WTC11 (cell line): ENCODE measurements at regions not wholly inside any gene's neighbourhood (a gene's known extent, or its start where the extent isn't known, plus 50 kb on each side); places are given as distances from the start of the nearest gene placed in this dataset.

Experiments
- ATAC-seq: fragments of 200-7000 bp; cut with Tn5 transposase; 2 replicates; pipeline ENCODE4 v1.10.0; 2021; ENCODE audit warnings: mild to moderate bottlenecking, moderate library complexity
- CTCF ChIA-PET: fragments of 300-600 bp; sonication (Branson Sonifier 250); formaldehyde crosslinking; loops from one replicate; lab custom pipeline; 2021; ENCODE audit warnings: antibody characterized with exemption; lab: Charles Lee
- POLR2A ChIA-PET: fragments of 350-600 bp; sonication (Branson Sonifier 250); formaldehyde crosslinking; loops from one replicate; lab custom pipeline; 2021; ENCODE audit warnings: antibody characterized with exemption; lab: Charles Lee
- DNase-seq: peaks from one replicate; pipeline ENCODE4 v3.0.0; 2021; ENCODE audit warnings: low spot score
- H3K27ac Mint-ChIP-seq: 2 replicates; pipeline ENCODE4 v1.8.0; 2021; ENCODE audit warnings: mixed read lengths
- H3K27me3 Mint-ChIP-seq: 2 replicates; pipeline ENCODE4 v1.8.0; 2021; ENCODE audit warnings: low read depth, mild to moderate bottlenecking, moderate library complexity, mixed read lengths
- H3K36me3 Mint-ChIP-seq: 2 replicates; pipeline ENCODE4 v1.8.0; 2021; ENCODE audit warnings: mixed read lengths
- H3K4me1 Mint-ChIP-seq: 2 replicates; pipeline ENCODE4 v1.8.0; 2022; ENCODE audit warnings: mixed read lengths
- H3K4me3 Mint-ChIP-seq: 2 replicates; pipeline ENCODE4 v1.8.0; 2021; ENCODE audit warnings: mild to moderate bottlenecking, moderate library complexity, mixed read lengths
- H3K9me3 Mint-ChIP-seq: 2 replicates; pipeline ENCODE4 v1.8.0; 2021; ENCODE audit warnings: mixed read lengths
- ELF4 ChIP-seq: sonication (generic); formaldehyde crosslinking; IDR thresholded peaks from 2 replicates; pipeline ENCODE4 v1.8.1; 2022; ENCODE audit warnings: low read depth, mild to moderate bottlenecking, moderate library complexity, missing genetic modification reagents
- ETV6 ChIP-seq: sonication (generic); formaldehyde crosslinking; IDR thresholded peaks from 2 replicates; pipeline ENCODE4 v1.8.1; 2022; ENCODE audit warnings: mild to moderate bottlenecking, missing genetic modification reagents
- HMGA2 ChIP-seq: fragments of 250-450 bp; sonication (Bioruptor Pico); IDR thresholded peaks from 2 replicates; pipeline ENCODE4 v1.4.0; 2021; ENCODE audit warnings: mild to moderate bottlenecking, moderate library complexity
- JUN ChIP-seq: sonication (generic); formaldehyde crosslinking; IDR thresholded peaks from 2 replicates; pipeline ENCODE4 v1.8.0; 2023; ENCODE audit warnings: mild to moderate bottlenecking, missing genetic modification reagents
- KAT7 ChIP-seq: sonication (generic); formaldehyde crosslinking; IDR thresholded peaks from 2 replicates; pipeline ENCODE4 v1.8.1; 2023; ENCODE audit warnings: missing genetic modification reagents, mild to moderate bottlenecking, borderline replicate concordance
- MYBL2 ChIP-seq: sonication (generic); formaldehyde crosslinking; IDR thresholded peaks from 2 replicates; pipeline ENCODE4 v1.8.1; 2023; ENCODE audit warnings: mild to moderate bottlenecking, moderate library complexity, missing genetic modification reagents
- NFYB ChIP-seq: sonication (generic); formaldehyde crosslinking; conservative IDR thresholded peaks from 2 replicates; pipeline ENCODE4 v1.8.0; 2022; ENCODE audit warnings: low read depth, missing genetic modification reagents
- NR2C2 ChIP-seq: sonication (generic); formaldehyde crosslinking; IDR thresholded peaks from 2 replicates; pipeline ENCODE4 v1.8.0; 2022; ENCODE audit warnings: mild to moderate bottlenecking, missing genetic modification reagents
- PRRX2 ChIP-seq: fragments of 250-450 bp; sonication (Bioruptor Pico); IDR thresholded peaks from 2 replicates; pipeline ENCODE4 v1.8.0; 2021; ENCODE audit warnings: mild to moderate bottlenecking
- RORB ChIP-seq: fragments of 250-450 bp; sonication (Bioruptor Pico); IDR thresholded peaks from 2 replicates; pipeline ENCODE4 v1.9.0; 2021; ENCODE audit warnings: mild to moderate bottlenecking
- ZNF121 ChIP-seq: sonication (generic); formaldehyde crosslinking; IDR thresholded peaks from 2 replicates; pipeline ENCODE4 v1.8.0; 2023; ENCODE audit warnings: missing genetic modification reagents
- ZNF219 ChIP-seq: sonication (generic); formaldehyde crosslinking; IDR thresholded peaks from 2 replicates; pipeline ENCODE4 v1.8.0; 2023; ENCODE audit warnings: missing genetic modification reagents, mild to moderate bottlenecking, borderline replicate concordance
- ZNF396 ChIP-seq: fragments of 250-450 bp; sonication (Bioruptor Pico); IDR thresholded peaks from 2 replicates; pipeline ENCODE4 v1.8.0; 2021; ENCODE audit warnings: mild to moderate bottlenecking, moderate library complexity, borderline replicate concordance
- TF ChIP-seq, protein P1 (sequence below): sonication (generic); formaldehyde crosslinking; IDR thresholded peaks from 2 replicates; pipeline ENCODE4 v1.8.0; 2023; ENCODE audit warnings: missing genetic modification reagents
- TF ChIP-seq, protein P2 (sequence below): sonication (generic); formaldehyde crosslinking; IDR thresholded peaks from 2 replicates; pipeline ENCODE4 v1.8.1; 2023; ENCODE audit warnings: mild to moderate bottlenecking, missing genetic modification reagents, moderate library complexity
- TF ChIP-seq, protein P3 (sequence below): sonication (generic); formaldehyde crosslinking; conservative IDR thresholded peaks from 2 replicates; pipeline ENCODE4 v1.8.1; 2023; ENCODE audit warnings: mild to moderate bottlenecking, low read depth, missing genetic modification reagents, moderate library complexity
- TF ChIP-seq, protein P4 (sequence below): sonication (generic); formaldehyde crosslinking; IDR thresholded peaks from 2 replicates; pipeline ENCODE4 v1.8.1; 2023; ENCODE audit warnings: mild to moderate bottlenecking, missing genetic modification reagents
- TF ChIP-seq, protein P5 (sequence below): fragments of 250-450 bp; sonication (Bioruptor Pico); conservative IDR thresholded peaks from 2 replicates; pipeline ENCODE4 v1.9.0; 2021; ENCODE audit warnings: mild to moderate bottlenecking
- TF ChIP-seq, protein P6 (sequence below): sonication (generic); formaldehyde crosslinking; IDR thresholded peaks from 2 replicates; pipeline ENCODE4 v1.8.1; 2022; ENCODE audit warnings: low read depth, missing genetic modification reagents, borderline replicate concordance

DNA sequence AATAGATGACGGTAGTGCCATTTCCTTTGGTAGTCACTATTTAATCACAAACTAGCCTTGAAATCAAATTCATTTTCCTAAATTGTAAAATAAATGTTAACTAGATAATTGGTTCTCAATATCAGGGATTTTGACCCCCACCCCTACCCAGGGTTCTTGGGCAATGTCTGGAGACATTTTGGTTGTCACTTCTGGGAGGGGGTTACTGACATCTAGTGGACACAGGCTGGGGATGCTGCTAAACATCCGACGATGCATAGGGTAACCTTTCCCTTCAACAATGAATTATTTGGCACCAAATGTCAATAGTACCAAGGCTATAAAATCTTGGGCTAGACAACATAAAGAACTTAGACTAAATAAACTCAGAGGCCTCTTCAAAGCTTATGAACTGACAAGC, 285.8 kb upstream of the TRPC5 start (continued):
- TF ChIP-seq, protein P1, sequence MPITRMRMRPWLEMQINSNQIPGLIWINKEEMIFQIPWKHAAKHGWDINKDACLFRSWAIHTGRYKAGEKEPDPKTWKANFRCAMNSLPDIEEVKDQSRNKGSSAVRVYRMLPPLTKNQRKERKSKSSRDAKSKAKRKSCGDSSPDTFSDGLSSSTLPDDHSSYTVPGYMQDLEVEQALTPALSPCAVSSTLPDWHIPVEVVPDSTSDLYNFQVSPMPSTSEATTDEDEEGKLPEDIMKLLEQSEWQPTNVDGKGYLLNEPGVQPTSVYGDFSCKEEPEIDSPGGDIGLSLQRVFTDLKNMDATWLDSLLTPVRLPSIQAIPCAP (CRISPR knock-in tag), result no peak
- TF ChIP-seq KAT7 (CRISPR knock-in tag), result no peak
- no peak for TF ChIP-seq HMGA2 (CRISPR knock-in tag)
- no peak for TF ChIP-seq MYBL2 (CRISPR knock-in tag)
- no peak for TF ChIP-seq ETV6 (CRISPR knock-in tag)
- TF ChIP-seq, protein P2, sequence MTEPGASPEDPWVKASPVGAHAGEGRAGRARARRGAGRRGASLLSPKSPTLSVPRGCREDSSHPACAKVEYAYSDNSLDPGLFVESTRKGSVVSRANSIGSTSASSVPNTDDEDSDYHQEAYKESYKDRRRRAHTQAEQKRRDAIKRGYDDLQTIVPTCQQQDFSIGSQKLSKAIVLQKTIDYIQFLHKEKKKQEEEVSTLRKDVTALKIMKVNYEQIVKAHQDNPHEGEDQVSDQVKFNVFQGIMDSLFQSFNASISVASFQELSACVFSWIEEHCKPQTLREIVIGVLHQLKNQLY (CRISPR knock-in tag), result no peak

DNA sequence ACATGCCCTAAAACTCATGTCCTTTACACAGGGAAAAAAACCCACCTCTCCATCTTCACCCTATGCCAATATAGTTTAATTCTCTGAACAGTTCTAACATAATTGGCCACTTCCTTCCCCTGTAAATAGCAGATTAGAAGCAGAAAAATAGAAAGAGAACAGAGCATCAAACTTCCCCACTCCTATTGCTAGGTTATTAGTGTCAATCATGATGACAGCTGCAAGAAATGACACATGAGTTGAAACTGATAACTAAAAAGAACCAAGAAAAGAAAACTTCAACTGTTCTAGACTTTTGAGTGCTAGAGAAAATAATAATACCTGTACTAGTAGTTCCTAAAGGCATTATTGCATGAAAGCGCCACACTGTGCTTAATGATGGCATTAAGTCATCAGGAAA, 284.5 kb upstream of the TRPC5 start:
- no peak for ATAC-seq
- H3K36me3 Mint-ChIP-seq, result no peaks in the 10 kb centered on the region
- no peak for DNase-seq
- POLR2A ChIA-PET, result no interaction called here
- H3K4me1 Mint-ChIP-seq, result peaks cover 32% of the 10 kb centered on the region
- H3K4me3 Mint-ChIP-seq, result no peak overlapping the region
- CTCF ChIA-PET, result no interaction called here
- no peaks in the 10 kb centered on the region for H3K9me3 Mint-ChIP-seq
- no peaks in the 10 kb centered on the region; the same call in 1 of the 2 replicates for H3K27me3 Mint-ChIP-seq
- TF ChIP-seq, protein P3, sequence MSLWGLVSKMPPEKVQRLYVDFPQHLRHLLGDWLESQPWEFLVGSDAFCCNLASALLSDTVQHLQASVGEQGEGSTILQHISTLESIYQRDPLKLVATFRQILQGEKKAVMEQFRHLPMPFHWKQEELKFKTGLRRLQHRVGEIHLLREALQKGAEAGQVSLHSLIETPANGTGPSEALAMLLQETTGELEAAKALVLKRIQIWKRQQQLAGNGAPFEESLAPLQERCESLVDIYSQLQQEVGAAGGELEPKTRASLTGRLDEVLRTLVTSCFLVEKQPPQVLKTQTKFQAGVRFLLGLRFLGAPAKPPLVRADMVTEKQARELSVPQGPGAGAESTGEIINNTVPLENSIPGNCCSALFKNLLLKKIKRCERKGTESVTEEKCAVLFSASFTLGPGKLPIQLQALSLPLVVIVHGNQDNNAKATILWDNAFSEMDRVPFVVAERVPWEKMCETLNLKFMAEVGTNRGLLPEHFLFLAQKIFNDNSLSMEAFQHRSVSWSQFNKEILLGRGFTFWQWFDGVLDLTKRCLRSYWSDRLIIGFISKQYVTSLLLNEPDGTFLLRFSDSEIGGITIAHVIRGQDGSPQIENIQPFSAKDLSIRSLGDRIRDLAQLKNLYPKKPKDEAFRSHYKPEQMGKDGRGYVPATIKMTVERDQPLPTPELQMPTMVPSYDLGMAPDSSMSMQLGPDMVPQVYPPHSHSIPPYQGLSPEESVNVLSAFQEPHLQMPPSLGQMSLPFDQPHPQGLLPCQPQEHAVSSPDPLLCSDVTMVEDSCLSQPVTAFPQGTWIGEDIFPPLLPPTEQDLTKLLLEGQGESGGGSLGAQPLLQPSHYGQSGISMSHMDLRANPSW (CRISPR knock-in tag), result no peak
- TF ChIP-seq ELF4 (no peak), JUN (CRISPR knock-in tag) (no peak), ZNF219 (no peak), PRRX2 (CRISPR knock-in tag) (no peak), ZNF121 (CRISPR knock-in tag) (no peak), NFYB (no peak), NR2C2 (no peak), ZNF396 (CRISPR knock-in tag) (no peak), RORB (CRISPR knock-in tag) (no peak)
- TF ChIP-seq, protein P4, sequence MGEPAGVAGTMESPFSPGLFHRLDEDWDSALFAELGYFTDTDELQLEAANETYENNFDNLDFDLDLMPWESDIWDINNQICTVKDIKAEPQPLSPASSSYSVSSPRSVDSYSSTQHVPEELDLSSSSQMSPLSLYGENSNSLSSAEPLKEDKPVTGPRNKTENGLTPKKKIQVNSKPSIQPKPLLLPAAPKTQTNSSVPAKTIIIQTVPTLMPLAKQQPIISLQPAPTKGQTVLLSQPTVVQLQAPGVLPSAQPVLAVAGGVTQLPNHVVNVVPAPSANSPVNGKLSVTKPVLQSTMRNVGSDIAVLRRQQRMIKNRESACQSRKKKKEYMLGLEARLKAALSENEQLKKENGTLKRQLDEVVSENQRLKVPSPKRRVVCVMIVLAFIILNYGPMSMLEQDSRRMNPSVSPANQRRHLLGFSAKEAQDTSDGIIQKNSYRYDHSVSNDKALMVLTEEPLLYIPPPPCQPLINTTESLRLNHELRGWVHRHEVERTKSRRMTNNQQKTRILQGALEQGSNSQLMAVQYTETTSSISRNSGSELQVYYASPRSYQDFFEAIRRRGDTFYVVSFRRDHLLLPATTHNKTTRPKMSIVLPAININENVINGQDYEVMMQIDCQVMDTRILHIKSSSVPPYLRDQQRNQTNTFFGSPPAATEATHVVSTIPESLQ, result no peak
- TF ChIP-seq, protein P5, sequence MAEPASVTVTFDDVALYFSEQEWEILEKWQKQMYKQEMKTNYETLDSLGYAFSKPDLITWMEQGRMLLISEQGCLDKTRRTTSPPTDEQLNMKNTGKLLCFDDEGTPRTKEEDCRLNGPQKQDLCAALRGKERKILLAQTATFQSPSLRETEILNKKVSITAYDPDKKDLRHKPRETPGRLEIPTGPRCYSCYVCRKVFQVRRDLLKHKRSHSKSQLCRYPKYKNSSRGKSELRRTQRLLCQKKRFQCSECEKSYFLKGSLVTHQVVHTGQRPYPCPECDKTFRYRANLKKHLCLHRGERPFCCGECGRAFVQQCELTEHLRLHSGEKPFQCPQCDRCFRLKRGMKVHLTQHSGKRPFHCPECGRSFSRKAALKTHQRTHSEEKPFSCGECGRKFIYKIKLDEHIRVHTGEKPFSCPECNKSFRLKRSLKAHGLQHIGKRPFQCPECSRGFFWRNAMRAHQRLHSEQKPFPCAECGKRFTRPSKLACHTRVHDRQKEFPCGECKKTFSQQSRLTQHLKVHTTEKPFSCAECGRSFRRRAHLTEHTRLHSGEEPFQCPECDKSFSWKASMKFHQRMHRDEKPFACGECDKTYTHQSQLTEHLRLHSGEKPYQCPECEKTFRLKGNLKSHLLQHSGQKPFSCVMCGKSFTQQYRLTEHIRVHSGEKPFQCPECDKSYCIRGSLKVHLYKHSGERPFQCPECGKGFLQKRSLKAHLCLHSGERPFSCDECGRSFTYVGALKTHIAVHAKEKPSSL (CRISPR knock-in tag), result no peak
- TF ChIP-seq, protein P6, sequence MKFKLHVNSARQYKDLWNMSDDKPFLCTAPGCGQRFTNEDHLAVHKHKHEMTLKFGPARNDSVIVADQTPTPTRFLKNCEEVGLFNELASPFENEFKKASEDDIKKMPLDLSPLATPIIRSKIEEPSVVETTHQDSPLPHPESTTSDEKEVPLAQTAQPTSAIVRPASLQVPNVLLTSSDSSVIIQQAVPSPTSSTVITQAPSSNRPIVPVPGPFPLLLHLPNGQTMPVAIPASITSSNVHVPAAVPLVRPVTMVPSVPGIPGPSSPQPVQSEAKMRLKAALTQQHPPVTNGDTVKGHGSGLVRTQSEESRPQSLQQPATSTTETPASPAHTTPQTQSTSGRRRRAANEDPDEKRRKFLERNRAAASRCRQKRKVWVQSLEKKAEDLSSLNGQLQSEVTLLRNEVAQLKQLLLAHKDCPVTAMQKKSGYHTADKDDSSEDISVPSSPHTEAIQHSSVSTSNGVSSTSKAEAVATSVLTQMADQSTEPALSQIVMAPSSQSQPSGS (CRISPR knock-in tag), result no peak
- TF ChIP-seq, all 79 proteins: peak for 0
- H3K27ac Mint-ChIP-seq, result no peak overlapping the region
